GDM1 (cell line): ENCODE measurements at regions not wholly inside any gene's neighbourhood (a gene's known extent, or its start where the extent isn't known, plus 50 kb on each side); places are given as distances from the start of the nearest gene placed in this dataset.

ENCODE experiments used
- DNase-seq: peaks from one replicate; lab custom pipeline; 2025; lab: John Stamatoyannopoulos, UW

- DNase-seq: no peak
Measured at GRCh38 chr7:32428546-32428945, 61.6 kb downstream of the LSM5 start.

GRCh38 chr7:32427769-32428291 lies 62.4 kb downstream of the LSM5 start:
- peak; percentile 41 for DNase-seq

GRCh38 chr7:32416846-32417245 lies 73.3 kb downstream of the LSM5 start:
- DNase-seq: no peak

DNA sequence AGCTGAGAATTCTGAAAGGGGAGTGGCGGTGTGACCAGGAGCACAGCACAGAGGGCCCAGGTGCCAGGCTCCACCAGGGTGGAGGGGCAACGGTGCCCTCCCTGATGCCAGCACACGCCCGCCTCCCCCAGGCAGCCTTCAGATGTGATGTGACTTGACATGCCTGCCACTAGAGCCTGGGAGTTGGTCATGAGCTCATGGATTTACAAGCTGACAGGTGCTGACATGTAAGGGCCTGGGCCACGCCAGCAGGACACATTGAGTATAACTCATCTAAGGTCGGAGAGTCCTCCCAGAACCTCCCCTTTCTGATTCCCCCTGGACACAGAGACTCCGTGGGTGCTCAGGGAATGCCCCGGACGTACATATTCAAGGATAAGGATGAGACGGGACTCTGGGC lies 74.2 kb downstream of the LSM5 start:
- DNase-seq: no peak

GRCh38 chr7:32415519-32415918 lies 74.7 kb downstream of the LSM5 start:
- no peak for DNase-seq

GRCh38 chr7:32412471-32412870 lies 77.7 kb downstream of the LSM5 start:
- no peak for DNase-seq

DNA sequence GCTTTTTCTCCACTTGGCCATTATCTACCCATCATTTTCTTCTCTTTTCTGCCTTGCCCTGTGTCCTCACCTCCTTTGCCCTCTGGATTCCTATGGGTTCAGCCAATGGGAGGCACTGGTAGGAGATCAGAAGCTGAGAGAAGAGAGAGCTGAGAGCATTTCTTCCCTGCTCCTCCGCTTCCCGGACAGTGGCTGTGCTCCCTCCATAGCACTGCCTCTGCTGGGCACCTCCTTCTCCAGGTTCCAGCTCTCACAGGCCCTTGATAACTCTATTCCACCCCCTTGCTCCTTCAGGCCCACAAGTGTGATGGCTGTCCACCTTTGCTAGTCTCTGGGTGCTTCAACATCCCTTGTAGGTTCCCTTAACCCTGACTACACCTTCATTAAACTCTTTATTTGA lies 79.6 kb downstream of the LSM5 start:
- no peak for DNase-seq

GRCh38 chr7:32406386-32406785 lies 83.8 kb downstream of the LSM5 start:
- no peak for DNase-seq

GRCh38 chr7:32403463-32404229 lies 86.5 kb downstream of the LSM5 start:
- no peak for DNase-seq

DNA sequence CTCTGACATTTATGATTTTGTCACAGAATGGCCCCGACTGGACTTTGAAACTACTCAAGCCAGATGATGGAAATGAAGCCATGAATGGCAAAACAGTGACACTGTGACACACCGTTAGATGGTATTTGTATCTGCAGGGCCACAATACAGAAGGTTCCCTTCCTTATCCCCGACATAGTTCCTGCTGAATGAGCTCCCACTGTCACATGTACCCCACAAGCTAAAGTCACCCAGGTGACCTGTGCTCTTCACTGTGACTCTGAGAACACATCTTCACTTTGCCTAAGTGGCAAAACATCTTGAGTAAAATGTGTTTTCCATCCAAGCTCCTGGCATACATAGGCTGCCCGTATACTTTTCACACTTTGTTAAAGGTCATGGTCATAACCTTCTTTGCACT lies 89.5 kb downstream of the LSM5 start:
- DNase-seq: no peak

GRCh38 chr7:32399311-32399710 lies 90.9 kb downstream of the LSM5 start:
- DNase-seq: no peak

DNA sequence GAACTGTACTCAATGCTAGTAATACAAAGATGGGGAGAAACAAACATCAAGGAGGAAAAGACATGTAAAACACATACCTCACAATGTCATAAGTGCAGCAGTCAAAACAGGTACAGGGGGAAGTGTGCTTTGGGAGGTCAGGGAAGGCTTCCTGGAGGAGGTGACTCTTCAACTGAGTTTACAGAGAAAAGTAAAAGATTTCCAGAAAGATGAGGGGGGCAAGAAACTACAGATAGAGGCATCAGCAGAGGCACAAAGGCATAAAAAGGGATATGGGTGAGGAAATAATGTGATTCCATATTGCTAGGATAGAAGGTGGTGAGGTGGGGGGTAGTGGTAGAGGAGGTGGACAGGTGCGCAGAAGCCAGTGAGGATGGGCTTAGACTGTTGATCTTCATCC lies 95.0 kb downstream of the LSM5 start:
- no peak for DNase-seq

DNA sequence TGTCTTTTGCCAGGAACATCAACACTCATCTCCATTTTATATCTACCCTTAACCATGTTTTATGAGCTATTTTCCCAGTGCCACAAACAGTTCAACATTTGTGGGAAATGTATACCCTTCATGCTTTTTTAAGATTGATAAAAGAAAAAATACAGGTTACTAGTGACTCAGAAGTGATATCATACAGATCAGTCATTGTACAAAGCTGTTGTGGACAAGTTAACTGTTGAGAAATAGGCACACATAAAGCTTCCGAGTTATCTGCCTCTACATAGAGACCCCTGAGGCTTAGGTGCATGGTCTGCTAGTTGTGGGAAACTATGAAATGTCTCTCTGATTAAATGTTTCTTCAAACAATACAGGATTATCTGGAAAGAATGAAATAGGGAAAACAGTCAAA lies 96.3 kb downstream of the LSM5 start:
- no peak for DNase-seq

DNA sequence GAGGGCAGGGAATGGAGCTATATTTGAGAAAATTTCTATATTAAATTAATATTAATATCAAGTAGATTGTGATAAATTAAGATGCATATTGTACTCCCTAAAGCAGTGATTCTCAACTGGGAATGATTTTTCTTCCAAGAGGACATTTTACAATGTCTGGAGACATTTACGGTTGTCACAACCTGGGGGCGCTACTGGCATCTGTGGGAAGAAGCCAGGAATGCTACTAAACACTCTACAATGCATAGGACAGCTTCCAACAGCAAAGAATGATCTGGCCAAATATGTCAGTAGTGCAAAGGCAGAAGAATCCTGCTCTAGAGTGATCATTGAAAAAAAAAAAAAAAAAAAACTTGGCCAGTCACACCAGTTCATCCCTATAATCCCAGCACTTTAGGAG lies 100.0 kb downstream of the LSM5 start:
- no peak for DNase-seq

DNA sequence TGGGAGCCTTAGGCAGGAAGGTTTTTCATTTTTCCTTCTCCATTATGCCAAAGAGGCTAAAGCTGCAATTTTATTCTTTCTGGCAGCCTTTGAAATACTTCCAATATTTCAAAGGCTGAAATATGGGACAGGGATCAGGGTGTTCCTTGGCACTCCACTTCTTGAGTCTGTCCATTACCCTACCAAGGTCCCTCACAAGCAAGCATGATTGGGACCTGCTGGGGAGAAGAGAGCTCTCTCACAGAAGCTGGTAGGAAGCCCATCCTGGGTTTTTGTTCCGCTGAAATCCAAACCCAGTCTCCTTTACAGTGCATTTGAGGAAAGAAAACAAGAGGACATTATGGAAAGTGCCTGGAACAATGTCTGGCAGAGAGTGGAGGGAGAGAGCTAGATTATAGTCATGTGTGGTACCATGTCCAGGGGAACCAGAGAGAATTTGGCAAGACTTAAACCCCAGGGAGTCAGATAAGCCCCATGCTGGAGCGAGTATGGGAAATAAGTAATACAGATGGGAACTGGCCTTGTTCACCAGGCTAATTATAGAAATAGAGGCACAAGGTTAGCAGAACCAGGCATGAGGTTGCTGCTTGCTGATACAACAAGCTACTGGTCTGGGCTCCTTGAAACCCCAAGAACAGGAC lies 104.7 kb downstream of the LSM5 start:
- no peak for DNase-seq

DNA sequence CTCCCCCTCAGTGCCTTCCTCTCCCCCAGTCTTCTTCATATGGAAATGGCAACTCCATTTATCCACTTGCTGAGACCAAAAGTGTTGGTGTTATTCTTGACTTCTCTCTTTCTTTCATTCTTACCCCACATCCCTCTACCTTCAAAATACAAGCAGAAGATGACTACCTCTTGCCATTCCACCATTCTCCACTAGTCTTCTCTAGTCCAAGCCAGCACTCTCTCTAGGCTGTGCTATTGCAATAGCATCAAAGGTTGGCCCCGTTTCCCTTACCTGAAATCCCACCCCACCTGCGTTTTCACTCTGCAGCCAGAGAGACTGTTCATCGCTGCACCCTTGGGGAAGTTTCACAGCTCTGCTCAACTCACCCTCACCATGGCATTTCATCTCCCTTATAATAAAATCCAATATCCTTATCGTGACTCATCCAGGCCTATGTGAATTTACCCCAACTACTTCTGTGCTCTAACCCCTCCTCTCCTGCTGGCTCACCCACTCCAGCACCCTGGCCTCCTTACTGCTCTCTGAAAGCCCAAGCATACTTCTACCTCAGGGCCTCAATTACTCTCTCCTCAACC lies 109.1 kb downstream of the LSM5 start:
- no peak for DNase-seq

- DNase-seq: no peak
Measured at GRCh38 chr7:32379510-32380112, 110.6 kb downstream of the LSM5 start.

- DNase-seq: no peak
Measured at GRCh38 chr7:32378988-32379387, 111.2 kb downstream of the LSM5 start.

DNA sequence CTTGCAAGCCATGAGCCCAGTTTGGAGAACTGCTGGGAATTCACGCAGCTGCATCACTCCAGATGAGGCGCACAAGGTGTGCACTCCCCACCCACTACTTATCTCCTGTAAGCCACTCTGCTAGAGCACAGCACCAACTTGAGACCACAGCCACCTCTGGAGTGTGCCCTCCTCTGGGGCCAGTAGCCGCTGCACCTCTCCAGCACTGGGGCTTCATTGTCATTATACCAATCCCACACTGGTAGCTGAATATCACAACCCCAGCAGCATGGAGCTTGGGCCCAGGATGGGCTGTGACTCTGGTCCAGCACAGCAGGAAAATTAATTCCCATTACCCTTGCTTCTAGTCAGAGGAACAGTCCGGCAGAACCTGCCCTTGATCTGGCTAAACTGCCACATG lies 125.6 kb downstream of the LSM5 start:
- no peak for DNase-seq

GRCh38 chr7:32360127-32360526 lies 130.1 kb downstream of the LSM5 start:
- DNase-seq: no peak

GRCh38 chr7:32357535-32358277 lies 132.5 kb downstream of the LSM5 start:
- DNase-seq: no peak

DNA sequence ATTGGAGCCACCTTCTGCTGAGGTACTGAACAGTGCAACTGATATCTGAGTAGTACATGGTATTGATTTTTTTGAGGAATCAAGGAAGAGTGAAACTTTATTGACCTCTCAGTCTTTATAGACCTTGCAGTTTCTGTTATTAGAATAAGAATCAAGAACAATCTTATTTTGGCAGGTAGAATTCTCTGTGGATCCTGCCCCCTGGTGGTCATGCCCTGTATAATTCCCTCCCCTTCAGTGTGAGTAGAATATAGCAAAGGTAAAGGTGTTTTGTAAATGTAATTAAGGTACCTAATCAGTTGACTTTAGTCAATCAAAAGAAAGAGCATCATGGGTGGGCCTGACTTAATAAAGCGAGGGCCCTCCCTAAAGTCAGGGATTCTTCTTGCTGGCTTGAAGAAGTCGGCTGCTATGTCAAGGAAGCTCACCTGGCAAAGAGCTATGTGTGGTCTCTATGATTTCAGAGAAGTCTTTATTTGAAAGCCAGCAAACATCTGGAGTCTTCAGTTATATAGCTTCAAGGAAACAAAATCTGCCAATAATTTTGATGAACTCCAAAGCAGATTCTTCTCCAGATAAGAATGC lies 142.8 kb downstream of the LSM5 start:
- DNase-seq: no peak
